GM21423 (cell line): ENCODE measurements at regions not wholly inside any gene's neighbourhood (a gene's known extent, or its start where the extent isn't known, plus 50 kb on each side); places are given as distances from the start of the nearest gene placed in this dataset.

Experiments
- ATAC-seq: cut with Tn5 transposase; IDR thresholded peaks from one replicate; pipeline ENCODE4 v1.9.1; 2021; ENCODE audit warnings: mild to moderate bottlenecking, moderate library complexity; ENCODE audit not compliant: unreplicated experiment

DNA sequence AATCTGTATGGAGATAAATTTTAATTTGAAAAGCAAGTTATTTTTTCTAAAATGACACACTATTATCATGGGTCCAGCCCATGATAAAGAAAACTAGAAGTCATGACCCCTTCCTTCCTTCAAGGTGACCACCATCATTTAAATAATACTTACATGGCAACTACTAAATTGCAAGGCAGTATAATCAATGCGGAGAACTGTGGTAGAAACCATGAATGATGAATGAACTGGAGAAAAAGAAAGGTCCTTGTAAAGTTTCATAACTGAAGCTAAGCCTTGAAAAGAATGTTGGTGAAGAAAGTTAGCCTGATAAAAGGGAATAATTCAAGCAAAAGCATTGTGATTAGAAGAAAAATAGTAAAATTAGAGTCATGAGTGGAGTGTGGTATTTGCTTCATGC, 222.9 kb upstream of the TBC1D5 start:
- ATAC-seq: no peak

DNA sequence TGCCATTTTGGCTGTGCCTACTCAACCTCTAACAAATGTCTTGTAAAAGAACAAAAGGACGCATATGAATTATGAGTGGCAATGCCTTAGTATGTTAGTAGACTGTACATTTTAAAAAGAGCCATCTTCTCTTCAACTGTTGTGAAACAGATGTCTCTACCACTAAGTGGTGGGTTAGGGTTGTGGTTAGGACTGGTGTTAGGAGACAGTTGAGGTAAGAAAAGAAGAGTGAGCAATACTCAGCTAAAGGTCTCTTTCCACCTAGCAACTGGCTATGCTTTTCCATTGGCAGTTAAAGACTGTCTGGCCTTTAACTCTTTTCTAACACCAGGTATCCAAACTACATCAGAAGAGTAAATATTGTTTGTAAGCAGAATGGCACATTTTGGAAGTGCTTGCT, 221.7 kb upstream of the TBC1D5 start:
- ATAC-seq: no peak

DNA sequence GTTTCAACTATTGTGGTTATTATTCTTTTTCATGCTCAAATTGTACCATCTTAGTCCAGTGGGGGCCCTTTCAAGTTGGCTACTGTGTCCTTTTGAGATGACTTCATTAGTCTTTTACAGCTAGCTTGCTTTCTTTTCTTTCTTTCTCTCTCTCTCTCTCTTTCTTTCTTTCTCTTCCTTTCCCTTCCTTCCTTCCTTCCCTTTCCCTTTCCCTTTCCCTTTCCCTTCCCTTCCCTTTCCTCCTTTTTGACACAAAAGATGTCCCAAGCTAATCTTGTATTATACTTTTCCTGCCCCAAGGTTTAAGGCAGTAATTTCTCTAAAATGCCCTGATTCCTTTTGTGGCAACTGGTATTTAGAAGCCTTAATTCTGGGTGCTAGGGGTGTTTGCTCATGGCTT, 213.0 kb upstream of the TBC1D5 start:
- no peak for ATAC-seq

DNA sequence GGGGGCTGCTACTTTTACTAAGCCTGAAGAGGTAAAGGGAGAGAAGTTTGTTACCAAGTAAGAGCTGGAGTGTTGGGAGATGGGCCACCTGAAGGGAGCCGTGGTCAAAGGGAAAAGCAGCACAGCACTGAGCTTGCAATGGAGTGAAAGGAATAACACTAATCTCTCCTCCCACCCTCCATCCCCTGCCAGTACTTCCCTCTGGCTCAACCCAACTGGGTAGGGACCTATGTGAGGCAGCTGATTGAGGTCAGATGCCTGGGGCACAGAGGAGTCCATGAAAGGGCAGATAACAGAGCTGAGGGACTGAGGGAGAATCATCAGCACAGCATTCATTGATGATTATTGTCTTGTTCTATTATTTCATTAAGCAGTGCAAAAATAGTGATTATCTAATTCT, 212.4 kb upstream of the TBC1D5 start:
- no peak for ATAC-seq

DNA sequence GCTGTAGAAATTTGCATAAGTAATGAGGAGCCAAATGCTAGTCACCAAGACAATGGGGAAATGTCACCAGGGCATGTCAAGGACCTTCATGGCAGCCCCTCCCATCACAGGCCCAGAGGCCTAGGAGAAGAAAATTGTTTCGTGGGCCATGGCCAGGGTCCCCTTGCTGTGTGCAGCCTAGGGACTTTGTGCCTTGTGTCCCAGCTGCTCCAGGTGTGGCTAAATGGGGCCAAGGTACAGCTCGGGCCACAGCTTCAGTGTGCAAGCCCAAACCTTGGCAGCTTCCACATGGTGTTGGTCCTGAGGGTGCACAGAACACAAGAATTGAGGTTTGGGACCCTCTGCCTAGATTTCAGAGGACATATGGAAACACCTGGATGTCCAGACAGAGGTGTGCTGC, 208.8 kb upstream of the TBC1D5 start:
- no peak for ATAC-seq

DNA sequence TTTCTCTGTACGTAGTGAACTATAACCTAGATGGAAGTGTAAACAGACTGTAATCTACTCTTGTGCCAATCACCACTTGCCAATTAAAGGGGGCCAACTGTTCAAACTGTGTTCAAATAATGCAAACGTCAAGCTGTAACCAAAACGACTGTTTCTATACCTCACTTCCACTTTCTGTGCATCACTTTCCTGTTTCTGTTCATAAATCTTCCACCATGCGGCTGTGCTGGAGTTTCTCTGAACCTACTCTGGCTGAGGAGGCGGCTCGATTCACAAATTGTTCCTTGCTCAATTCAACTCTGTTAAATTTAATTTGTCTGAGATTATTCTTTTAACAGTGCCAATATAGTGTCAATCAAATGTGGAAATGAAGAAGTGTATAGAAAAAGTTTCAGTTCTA, 206.7 kb upstream of the TBC1D5 start:
- ATAC-seq: no peak

DNA sequence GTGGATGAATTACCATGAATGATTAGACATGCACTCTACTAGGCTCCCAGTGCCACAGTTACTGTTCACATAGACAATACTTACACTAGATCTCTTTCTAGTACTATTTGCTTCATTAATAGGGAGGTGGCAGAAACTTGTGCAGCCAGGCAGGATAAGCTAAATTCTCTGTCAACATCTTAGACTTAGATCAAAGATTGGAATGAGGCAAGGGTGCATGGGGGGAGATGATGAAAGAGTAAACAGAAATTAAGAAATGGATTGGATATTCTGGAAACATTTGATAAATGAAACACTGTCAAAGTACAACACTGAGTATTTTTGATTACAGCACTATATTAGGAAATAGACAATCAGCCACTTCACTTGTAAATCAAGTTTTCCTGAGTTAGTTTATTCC, 205.4 kb upstream of the TBC1D5 start:
- no peak for ATAC-seq

DNA sequence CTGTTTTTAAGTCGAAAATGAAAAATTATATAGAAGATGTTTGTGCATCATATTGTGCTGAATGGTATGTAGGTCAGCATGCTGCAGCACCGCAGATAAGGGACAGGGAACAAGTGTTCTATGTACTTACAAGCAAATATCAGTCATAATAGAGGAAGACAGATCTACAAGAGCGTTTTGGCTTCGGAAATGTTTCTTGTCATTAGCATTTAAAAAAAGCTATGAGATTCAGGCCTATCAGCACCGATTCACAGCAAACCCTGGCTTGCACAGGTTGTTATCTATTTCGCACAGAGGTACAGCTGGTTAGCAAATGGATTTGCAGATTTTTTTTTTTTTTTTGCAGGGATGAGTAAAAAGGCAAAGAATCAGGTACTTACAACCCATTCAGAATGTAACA, 204.2 kb upstream of the TBC1D5 start:
- no peak for ATAC-seq

DNA sequence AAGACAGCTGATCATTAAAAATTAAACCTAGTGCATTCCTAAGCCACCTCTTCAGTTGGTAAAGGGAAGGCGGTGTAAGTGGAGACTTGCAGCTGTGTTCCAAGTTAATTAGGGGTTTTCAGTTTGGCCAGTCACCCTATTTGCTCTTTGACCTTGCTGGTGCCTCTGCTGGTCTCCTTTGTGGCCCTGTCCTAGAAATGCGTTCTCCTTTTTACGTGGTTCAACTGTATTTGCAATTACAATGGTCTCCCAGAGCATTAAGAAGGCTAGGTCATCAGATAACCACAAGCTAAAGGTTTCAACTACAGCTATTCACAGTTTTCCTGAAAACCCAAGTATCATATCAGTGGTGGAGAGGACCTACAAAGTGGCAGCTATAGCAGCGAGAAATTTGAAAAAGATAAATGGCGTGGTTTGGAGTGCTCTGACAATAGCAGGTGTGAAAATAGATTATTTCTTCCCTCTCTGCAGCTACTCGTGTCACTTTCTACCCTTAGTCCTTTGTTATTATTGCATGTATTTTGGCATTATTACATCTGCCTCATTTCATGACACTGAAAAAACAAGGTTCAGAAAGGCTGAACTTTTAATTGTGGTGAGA, 203.5 kb upstream of the TBC1D5 start:
- no peak for ATAC-seq

DNA sequence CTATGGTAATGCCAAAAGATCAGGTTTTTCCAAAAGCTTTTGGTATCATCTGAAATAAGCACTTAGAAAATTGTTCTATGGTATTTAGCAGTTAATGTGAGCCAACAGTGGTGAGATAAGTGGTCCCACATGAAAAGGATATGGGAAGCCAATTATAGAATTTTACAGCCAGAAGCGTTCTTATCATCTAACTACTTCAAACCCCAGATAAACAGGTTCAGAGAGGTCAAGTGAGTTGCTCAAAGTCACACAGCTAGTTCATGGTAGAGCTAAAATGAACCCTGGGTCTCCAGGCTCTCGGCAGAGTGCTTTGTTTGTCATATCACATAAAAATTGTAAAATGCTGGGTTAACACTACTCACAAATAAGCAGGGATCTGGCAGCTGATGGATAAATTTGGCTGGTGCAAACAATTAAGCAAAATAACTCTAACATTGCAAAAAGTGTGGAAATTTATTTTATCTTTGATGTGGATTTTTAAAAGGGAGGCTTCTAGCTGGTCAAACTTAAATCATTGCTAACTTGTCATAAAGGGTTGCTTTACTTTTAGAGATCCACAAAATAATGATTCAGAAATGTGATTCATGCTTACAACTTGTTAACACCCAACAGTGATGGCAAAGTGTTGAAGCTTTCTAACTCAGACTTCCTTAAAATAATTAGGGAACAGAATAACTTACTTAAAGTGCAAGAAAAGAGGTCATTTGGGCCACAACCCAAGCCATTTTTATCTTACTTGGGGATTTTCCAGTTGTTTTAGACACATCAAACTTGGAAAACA, 202.8 kb upstream of the TBC1D5 start:
- no peak for ATAC-seq

DNA sequence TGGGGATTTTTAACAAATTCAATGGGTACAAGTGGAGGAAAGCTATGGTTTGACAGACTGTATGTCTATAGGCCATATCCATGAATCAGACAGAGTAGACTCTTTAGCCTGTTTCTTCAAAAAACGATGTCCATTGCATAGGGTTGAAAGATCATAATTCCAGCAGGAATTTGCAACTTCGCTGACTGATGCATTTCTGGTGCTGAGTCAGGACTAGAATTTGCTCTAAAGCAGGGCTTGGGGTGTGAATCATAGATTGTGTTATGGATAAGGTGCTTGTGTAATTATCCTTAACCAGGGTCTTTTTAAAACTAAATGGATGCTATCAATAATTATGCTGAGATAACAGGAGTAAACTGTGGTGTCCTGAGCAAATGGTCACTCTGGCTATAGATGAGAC, 200.4 kb upstream of the TBC1D5 start:
- ATAC-seq: no peak

DNA sequence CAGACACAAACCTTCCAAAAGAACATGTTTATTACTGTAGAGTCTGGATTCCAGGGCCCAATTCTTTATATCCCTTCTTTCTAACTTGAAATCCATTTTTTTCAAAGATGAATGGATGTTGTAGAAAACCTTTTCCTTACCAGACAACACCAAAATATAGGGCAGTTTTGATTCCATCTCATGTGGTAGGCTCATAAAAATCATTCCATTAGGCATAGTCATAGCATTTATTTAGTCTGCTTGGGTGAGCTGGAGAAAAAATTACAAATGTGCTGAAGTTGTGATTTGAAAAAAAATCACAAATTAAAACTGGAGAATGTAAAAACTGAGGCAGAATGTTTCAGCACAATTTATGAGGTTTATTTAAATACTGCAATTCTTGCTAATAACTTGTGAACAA, 199.3 kb upstream of the TBC1D5 start:
- no peak for ATAC-seq

DNA sequence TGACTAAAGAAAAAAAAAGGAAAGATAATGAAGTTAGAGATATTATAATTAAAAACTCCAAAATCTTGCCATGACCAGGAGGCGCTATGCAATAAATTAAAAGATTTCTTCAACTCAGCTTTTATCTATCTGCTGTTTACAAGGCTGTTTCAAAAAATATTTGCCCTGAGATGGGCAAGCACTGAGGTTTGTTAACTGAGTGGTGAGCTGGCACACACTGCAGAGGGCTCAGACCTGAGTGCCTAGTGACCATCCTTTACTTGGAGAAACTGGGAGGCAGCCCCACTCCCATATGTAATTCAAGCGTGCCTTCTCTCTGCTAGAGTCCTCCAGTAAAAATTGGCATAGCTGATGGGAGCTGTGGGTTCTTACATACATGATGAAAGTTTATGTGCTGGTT, 198.7 kb upstream of the TBC1D5 start:
- ATAC-seq: no peak

DNA sequence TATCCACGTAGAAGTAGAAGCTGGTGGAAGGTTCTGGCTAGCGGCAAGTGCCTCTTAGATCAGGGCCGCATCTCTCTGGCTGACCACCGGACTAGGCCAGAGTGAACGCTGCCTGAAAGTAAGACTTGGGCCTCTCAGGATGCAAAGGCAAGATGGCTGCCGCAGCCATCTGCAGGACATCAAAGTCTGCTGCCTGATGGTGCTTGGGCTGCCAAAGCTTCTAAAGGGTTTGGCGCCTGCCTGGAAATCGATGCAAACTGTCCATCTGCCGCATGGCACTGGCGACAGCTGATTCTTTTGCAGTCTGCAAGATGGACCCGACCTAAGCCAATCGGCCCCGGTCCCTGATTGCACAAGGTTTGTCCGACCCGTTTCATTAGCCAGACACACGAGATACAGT, 196.7 kb upstream of the TBC1D5 start:
- no peak for ATAC-seq

DNA sequence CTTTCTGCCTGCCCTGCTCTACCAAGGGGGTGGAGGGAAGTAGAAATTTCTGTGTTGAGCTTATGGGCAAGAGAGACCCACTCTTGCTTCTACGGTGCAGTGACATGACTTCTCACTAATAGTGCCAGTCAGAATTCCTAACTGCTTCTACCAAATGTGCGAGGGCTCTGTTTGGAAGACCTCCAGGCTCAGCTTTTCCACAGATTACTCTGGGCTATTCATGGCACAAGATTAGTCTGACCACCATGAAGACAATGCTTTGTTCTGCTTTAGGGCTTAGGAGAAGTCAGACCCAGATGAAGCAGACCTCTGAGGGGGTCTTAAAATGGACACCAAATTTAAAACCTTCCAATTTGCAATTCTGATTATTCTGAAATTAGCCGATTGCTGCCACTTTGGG, 195.9 kb upstream of the TBC1D5 start:
- no peak for ATAC-seq

DNA sequence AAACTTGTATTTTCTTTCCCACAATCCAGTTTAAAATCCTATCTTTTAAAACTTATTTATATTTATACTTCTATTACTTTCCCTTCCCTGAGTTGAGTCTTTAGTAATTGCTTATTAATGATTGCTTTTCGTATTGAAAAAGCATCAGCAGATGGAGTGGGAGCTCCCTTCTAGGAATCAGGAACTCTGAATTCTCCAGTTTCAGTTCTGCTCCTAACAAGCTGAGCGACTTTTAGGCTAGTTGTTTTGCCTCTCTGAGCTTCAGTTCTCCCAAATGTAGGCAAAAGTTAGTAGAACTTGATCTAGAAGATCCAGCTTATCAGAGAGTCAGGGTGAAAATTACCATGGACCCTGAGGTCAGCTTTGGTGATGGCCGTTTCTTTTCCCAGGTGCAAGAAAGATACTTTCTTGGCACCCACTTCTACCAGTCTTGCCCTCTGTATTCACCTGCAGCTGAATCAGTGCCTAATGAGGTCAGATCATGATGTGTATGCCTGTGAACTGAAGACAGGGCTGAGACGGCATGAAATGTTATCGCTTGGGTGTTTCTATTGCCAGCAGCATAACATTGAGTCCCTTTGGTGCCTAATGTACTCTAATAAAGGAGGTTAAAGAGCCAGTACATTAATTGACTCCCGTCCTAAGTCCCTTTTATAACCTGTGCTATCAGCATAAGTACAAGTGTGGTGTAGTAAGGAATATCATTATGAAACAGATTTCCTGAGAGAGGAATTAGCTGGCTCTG, 194.5 kb upstream of the TBC1D5 start:
- ATAC-seq: no peak

DNA sequence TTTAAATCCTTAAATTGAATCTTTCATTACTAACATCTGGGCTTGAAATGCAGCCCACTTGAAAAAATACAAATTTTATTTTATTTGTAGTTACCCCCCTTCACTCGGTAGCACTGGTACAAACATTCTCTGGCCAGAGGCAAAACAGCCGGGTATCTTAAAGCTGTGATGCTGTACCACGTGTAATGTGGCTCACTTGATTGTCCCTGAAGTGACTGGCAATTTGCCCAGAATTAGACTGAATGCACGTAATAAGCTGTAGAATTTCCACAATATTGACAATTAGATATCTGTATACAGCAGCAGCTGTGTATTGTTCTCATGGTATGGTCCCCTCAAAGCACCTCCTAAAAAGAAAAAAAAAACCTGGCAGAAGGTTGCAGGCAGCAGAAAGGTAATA, 192.8 kb upstream of the TBC1D5 start:
- no peak for ATAC-seq

DNA sequence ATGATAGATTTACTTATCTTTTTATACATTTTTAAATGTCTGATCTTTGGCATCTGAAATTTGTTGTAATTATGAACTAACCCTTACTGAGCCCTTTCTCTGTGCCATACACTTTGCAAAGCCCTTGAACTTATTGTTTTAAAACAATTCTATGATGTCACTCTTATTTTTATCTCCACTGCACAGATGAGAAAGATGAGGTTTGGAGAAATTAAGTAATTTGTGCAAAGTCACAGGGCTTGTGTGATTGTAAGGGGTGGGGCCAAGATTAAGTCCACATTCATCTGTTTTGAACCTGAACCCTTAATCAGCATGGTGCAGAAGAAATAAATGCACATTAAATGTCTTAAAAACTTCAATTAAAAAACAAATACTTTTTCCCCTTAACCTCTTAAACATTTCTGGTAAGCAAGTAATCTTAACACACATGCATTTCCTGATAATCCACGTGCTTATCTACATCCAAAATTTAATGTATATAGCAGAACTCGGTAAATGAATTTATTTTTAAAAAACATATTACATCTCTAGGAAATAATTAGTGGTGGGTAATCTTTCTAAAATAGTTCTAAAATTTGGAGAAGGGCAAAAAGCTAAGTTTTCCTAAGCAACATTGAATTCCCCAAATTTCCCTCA, 189.8 kb upstream of the TBC1D5 start:
- ATAC-seq: no peak

DNA sequence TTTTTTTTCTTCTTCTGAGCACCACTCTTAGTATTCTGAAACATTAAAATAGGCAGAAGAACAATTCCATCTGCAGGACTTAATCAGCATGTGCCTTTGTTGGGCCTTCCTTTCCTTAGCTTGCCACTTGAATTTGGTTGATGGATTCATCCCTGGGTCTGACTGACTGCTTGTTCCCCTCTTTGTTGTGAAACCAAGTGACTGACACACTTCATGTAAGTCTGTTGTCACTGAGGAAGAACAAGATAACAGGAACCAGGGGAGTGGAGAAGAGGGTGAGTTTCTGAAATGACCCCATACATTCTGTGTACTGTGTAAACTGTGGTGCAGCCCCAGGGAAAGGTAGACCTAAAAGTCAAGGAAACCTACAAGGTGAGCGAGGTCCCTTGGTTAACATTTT, 188.7 kb upstream of the TBC1D5 start:
- ATAC-seq: no peak

DNA sequence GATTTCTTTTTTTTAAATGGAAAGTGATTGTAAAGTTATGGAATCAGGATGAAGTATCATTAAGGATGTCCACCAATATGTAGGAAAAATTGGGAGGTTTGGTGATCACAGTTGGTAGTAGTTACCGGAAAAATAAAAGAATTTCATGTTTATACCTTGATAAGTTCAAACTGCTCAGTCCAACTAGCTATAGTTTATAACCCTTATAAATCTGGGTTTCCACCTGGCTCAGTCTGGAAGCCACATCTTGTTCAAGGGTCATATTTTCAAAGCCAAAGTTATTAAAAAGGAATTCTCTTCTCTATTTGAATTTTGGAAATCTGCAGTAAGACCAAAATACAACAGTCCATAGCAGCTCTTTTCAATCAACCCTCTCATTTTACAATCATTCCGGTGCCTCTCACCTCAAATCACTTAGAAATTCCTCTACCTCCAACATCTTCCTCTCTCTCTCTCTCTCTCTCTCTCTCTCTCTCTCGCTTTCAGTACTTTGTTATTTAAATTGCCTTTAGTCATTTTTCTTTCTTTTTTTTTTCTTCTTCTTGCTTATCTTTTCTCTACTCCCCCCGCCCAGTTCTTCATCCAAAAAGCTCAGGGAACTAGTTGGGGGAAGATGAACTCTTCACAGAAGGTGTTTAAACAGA, 186.2 kb upstream of the TBC1D5 start:
- ATAC-seq: no peak

DNA sequence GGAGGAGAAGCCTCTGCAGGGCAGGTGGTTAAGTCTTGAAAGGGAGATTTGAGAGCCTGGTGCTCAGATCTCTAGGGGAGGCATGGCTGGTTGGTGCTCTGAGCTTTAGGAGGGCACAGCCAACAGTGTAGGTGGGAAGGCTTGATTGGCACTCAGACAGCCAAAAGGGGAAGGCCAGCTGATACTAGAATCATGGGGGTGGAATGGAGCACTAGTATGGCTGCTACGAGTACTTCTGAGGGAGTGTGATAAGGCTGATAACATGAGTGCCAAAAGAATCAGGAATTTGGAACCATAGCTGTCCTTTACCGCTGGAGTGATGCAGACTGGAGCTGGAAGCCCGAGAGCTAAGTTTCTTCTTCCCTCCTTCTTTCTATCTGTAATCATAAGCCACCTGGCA, 184.6 kb upstream of the TBC1D5 start:
- no peak for ATAC-seq
